ENCODE measurements at regions not wholly inside any gene's neighbourhood (a gene's known extent, or its start where the extent isn't known, plus 50 kb on each side); places are given as distances from the start of the nearest gene placed in this dataset.
"Not testable (repeated sequence)": the region's sequence is repeated elsewhere in the genome, so short reads cannot be mapped to it uniquely, and the experiment has no call there.

GRCh38 chr1:193931356-193931755 is 744.9 kb upstream of the B3GALT2 start:
- no peak for DNase-seq

- DNase-seq = no peak
Measured at GRCh38 chr1:193929374-193930033, 743.1 kb upstream of the B3GALT2 start.

GRCh38 chr1:193927550-193927949 is 741.1 kb upstream of the B3GALT2 start:
- no peak for DNase-seq

GRCh38 chr1:193926956-193927355 is 740.5 kb upstream of the B3GALT2 start:
- DNase-seq = no peak

- DNase-seq = no peak
Measured at GRCh38 chr1:193919827-193920226, 733.4 kb upstream of the B3GALT2 start.

GRCh38 chr1:193916452-193916851 is 730.0 kb upstream of the B3GALT2 start:
- no peak for DNase-seq

- DNase-seq = no peak
Measured at GRCh38 chr1:193914871-193915270, 728.5 kb upstream of the B3GALT2 start.

GRCh38 chr1:193909406-193910082 is 723.1 kb upstream of the B3GALT2 start:
- no peak for DNase-seq

- no peak for DNase-seq
Measured at GRCh38 chr1:193905288-193906085, 719.1 kb upstream of the B3GALT2 start.

- no peak for DNase-seq
Measured at GRCh38 chr1:193891788-193892187, 705.4 kb upstream of the B3GALT2 start.

- DNase-seq = no peak
Measured at GRCh38 chr1:193890935-193891334, 704.5 kb upstream of the B3GALT2 start.

GRCh38 chr1:193884848-193885558 is 698.6 kb upstream of the B3GALT2 start:
- DNase-seq = no peak

- DNase-seq = not testable (repeated sequence)
Measured at GRCh38 chr1:193877920-193878319, 691.5 kb upstream of the B3GALT2 start.

- DNase-seq = no peak
Measured at GRCh38 chr1:193868425-193868824, 682.0 kb upstream of the B3GALT2 start.

- no peak for DNase-seq
Measured at GRCh38 chr1:193856261-193856660, 669.8 kb upstream of the B3GALT2 start.

- DNase-seq = no peak
Measured at GRCh38 chr1:193850745-193851144, 664.3 kb upstream of the B3GALT2 start.

GRCh38 chr1:193846876-193847604 is 660.6 kb upstream of the B3GALT2 start:
- DNase-seq = no peak

- DNase-seq = no peak
Measured at GRCh38 chr1:193846411-193846810, 660.0 kb upstream of the B3GALT2 start.

- DNase-seq = no peak
Measured at GRCh38 chr1:193841857-193842256, 655.4 kb upstream of the B3GALT2 start.

- DNase-seq = no peak
Measured at GRCh38 chr1:193831465-193831864, 645.1 kb upstream of the B3GALT2 start.

GRCh38 chr1:193827516-193827915 is 641.1 kb upstream of the B3GALT2 start:
- DNase-seq = no peak

- no peak for DNase-seq
Measured at GRCh38 chr1:193819376-193819775, 633.0 kb upstream of the B3GALT2 start.

GRCh38 chr1:193807208-193807607 is 620.8 kb upstream of the B3GALT2 start:
- no peak for DNase-seq

Data from CD4-positive, alpha-beta T cell treated with Interleukin-21 for 1 hour (primary cell).